ENCODE measurements at regions not wholly inside any gene's neighbourhood (a gene's known extent, or its start where the extent isn't known, plus 50 kb on each side); places are given as distances from the start of the nearest gene placed in this dataset.

DNA sequence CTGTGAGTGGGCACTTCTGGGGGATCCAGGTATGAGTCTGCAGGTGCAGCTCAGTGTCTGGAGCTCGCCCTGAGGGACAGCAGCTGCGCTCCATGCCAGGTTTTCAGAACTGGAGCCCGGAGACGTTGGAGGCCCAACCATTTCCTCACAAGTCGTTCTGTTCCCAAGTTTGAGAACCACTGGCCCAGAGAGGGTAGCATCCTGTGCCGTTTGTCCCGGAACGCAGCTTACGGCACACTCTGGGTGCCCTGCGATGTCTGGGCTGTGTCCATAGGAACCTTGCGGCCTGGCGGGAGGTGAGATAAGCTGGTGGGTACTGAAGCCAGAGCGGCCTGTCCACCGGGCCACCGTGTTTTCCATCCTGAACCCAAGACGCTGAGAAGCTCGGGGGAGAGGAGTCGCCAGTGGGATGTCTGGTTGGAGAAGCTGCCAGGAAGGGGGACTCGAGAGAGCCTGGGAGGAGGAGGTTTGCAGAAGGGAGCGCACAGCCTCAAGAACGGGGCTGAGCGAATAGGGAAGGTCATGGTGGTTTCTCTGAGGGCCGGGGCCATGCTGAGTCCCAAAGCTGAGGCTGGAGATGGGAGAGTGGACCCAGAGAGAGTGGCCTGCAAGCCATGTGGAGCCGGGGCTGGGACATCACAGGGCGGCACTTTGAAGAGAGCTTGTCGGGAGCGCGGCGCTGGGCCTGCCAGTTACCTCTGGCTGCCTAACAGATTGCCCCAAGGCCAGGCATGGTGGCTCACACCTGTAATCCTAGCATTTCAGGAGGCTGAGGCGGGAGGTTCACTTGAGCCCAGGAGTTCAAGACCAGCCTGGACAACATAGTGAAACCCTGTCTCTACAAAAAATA, 211.0 kb upstream of the GSE1 start:
- DNase-seq (ENCODE audit: low spot score), result no peak

DNA sequence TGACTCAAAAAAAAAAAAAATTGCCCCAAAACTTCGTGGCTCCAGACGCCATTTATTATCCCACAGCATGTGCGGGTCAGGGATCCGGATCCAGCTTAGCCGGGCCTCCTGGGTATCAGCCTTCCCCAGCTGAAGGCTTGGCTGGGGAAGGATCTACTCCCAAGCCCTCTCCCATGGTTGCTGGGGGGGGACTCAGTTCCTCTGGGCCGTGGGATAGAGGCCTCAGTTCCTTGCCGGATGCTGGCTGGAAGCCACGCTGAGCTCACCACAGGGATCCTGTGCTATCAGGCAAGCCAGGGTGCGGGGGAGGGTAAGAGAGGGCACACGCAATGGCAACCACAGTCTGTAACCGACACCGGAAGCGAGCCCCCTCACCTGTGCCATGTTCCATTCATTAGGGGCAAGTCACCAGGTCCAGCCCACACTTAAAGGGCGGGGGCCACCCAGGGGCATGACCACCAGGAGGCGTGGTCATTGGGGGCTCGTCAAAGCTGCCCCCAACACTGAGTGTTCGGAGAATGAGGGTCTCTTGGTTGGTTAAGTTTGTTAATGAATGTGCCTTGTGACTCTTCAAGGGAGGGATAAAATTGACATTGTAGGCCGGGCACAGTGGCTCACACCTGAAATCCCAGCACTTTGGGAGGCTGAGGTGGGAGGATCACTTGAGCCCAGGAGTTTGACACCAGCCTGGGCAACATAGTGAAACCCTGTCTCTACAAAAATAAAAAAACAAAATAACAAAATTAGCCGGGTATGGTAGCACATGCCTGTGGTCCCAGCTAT, 210.0 kb upstream of the GSE1 start:
- DNase-seq (ENCODE audit: low spot score), result no peak

DNA sequence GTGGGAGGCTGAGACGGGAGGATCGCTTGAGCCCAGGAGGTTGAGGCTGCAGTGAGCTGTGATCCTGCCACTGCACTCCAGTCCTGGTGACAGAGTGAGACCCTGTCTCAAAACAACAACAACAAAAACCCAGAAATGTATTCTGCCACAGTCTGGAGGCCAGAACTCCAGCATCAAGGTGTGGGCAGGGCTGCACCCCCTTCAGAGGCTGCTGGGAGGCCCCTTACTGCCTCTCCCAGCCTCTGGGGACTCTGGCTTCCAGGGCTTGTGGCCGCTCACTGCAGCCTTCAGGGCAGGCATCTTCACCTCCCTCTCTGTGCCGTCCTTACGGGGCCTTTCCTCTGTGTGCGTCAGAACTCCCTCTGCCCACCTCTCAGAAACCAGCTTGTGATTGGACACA, 209.4 kb upstream of the GSE1 start:
- no peak for DNase-seq (ENCODE audit: low spot score)

DNA sequence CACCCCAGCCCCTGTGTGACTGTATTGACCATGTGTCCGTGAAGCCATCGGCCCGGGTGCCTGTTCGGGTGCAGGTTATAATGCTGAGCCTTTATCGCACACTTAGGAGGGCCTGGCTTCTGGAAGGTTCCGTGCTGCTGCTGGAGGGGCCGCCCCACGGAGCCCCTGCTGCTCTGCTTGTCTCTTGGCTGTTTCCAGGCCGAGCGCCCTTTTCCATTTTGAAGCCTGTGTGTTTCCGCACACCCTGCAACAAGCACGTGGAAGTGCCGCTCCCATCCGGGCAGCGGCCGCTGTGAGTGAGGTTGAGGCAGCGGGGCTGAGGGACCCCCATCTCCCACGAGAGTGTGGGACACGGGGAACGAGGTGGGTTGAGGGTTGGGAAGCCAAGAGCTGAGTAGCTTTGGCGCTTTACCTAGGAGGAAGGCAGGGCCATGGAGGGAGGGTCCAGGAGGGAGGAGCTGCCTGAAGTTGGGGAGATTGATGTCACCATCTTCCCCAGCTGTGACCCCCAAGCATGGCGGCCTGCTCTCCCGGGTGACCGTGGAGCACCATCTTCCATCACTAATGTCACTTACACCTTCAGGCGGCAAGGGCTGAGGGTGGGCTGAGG, 200.1 kb upstream of the GSE1 start:
- DNase-seq (ENCODE audit: low spot score), result no peak

DNA sequence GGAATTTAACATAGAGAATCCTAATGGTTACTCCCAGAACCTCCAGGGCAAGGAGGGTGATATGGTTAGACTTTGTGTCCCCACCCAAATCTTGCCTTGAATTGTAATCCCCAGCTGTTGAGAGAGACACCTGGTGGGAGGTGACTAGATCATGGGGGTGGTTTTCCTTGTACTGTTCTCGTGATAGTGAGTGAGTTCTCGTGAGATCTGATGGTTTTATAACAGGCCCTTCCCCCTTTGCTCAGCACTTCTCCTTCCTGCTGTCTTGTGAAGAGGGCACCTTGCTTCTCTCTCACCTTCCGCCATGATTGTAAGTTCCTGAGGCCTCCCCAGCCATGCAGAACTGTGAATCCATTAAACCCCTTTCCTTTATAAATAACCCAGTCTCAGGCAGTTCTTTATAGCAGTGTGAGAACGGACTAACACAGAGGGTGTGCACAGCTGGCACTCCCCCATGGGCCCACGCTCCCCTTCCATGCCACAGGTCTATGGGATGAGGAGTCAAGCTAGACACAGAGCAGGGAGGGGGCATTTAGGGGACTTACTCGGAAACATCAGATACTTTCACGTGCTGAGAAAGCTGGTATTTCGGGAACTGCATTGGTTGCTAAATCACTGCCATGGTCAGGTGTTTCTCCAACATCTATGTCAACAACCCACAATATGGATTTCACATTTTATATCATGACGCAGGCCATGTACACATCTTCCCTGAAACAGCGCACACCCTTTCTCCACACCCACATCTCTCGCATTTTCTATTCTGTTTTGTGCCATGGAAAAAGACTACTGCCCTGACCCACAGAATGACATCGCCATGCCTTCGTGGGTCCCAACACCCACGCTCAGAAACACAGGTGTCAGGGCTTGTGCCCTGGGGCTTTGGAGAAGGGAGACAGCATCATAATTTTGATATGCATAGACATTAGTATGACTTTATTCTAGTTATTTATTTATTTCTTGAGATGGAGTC, 199.1 kb upstream of the GSE1 start:
- DNase-seq (ENCODE audit: low spot score), result no peak

DNA sequence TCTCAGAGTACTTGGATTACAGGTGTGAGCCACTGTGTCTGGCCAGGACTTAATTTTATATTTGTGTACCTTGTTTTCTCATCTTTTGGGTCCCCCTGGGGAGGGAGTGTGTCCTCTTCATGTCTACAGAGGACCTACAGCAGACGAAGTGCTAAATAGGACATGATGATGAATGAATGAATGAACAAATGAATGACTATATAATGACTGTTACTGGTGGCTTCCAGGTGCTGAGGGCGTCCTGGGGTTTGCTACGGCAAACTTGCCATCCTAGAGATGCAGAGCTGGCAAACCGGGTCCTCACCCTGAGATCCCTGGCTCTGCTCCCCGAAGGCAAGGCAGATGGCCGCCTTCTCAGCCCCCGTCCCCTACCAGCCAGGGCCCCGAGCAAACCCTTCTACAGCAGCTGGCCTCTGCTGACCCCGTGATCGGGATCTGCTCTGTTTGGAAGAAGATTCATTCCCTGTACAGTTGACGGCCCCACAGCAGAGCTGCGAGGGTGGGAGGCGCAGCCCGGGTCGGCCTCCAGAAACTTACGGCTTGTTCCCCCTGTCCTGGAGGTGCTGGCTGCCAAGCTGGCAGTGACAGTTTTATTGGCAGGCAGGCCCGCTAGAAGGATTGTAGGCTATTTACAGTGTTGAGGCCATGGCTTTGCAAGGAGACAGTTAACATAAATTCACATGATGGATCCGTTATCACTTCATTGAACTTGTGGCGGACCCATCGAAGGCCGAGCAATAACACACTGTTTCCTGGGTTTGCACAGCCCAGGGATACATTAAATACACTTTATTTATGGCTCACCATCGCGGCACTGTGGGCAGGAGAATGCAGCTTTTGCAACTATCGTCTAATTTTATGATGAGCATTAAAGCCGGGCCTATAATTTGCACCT, 197.7 kb upstream of the GSE1 start:
- DNase-seq (ENCODE audit: low spot score), result no peak

DNA sequence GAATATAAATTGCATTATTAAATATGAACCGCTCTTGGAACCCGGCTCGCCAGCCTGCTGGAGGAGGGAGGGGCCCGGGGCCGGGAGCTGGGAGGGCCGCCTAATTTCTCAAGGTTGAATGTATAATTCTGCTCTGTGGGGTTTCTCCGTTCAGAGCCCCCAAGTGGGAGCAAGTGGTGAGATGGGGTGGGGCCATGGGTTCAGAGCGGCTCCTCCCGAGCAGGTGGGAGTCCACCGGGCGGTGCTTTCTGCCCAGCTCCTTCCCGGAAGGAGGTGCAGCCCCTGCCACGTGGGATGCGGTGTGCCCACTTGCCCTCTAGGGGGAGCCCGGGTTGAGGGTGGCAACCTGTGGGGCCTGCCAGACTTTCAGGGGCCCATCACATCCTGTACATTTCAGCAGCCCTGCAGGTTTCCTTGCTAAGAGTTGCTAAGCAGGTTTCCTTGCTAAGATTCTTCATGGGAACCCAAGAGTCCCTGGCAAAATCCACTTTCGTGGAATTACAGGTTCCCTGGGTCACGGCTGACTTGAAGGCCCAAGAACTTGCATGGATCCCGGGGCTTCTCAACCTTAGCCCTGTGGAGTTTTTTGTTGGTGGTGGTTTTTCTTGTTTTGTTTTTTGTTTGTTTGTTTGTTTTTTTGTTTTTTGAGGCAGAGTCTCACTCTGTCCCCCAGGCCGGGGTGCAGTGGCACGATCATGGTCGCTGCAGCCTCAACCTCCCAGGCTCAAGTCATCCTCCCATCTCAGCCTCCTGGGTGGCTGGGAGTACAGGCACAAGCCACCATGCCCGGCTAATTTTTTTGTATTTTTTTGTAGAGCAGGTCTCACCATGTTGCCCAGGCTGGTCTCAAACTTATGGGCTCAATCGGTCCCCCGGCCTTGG, 196.7 kb upstream of the GSE1 start:
- peak; percentile 71 for DNase-seq (ENCODE audit: low spot score)

DNA sequence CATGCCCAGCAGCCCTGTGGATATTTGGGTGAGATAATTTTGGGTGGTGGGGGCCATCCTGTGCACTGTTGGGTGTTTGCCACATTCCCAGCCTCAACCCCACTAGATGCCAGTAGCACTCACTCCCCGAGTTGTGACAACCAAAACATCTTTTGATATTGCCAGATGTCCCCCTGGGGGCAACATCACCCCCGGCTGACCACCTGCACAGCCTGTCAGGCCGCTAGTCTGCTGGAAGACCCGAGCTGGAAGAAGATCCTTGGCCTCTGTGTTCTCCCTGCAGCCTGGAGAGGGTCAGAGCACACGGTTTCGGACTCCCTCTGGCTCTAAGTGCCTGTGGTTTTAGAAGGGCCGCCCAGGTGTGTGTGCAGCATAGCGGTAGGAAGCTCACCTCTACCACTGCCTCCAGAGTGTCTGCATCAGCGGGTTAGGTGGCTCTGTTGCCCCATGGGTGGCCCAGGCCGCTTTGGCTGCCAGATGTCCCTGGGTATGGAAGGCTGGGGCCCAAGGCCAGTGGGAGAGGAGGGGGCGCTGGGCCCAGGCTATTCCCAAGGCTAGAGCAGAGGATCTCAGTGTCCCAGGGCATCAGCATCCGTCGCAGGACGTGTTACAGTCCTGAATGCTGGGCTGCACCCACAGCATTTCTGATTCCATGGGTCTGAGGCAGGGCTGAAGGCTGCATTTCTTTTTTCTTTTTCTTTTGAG, 195.8 kb upstream of the GSE1 start:
- no peak for DNase-seq (ENCODE audit: low spot score)

DNA sequence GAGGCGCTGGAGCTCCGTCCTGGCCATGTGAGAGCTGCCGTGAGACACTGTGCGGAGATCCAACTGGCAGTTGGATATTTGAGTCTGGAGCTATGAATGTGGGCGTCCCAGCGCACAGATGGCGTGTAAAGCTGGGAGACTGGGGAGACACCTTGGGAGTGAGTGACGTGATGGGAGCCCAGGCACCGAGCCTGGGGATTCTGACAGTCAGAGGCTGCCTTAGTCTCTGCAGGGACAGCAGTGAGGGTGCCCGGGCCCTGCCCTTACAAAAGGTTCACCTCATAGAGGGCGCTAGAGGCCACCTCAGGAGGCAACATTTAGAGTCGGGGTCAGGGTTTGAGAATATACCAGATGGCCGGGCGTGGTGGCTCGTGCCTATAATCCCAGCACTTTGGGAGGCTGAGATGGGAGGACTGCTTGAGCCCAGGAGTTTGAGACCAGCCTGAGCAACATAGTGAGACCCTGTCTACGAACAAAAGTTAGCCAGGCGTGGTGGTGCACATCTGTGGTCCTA, 194.1 kb upstream of the GSE1 start:
- DNase-seq (ENCODE audit: low spot score), result no peak

DNA sequence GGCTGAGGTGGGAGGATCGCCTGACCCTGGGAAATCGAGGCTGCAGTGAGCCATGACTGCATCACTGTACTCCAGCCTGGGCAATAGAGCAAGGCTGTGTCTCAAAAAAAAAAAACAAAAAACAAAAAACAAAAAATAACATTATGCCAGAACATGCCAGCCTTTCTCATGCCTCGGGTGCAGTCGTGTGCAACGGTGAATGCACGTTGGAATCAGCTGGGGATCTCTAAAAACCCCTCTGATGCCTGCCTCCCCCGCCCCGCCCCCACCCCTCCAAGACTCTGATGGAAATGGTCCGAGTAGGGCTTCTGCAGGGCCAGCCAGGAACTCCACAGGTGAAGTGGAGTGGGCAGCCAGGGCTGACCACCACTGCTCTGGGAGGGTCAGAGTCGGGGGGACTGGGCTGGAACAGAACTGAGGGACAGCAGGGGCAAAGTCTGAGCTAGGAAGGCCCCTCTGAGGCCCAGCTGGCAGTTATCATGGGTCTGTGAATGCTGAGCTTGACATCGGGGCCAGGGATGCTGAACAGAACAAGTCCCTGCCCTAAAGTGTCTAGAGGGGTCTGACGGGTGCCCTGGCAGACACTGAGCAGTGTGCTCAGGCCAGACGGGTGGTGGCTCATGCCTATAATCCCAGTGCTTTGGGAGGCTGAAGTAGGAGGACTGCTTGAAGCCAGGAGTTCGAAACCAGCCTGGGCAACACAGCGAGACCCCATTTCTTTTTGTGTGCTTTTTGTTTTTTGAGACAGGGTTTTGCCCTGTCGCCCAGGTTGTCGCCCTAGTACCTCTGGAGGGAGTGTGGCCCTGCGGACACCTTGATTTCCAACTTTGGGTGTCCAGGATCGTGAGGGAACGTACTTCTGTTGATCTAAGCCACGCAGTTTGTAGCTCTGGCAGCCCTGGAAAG, 193.4 kb upstream of the GSE1 start:
- DNase-seq (ENCODE audit: low spot score), result no peak

DNA sequence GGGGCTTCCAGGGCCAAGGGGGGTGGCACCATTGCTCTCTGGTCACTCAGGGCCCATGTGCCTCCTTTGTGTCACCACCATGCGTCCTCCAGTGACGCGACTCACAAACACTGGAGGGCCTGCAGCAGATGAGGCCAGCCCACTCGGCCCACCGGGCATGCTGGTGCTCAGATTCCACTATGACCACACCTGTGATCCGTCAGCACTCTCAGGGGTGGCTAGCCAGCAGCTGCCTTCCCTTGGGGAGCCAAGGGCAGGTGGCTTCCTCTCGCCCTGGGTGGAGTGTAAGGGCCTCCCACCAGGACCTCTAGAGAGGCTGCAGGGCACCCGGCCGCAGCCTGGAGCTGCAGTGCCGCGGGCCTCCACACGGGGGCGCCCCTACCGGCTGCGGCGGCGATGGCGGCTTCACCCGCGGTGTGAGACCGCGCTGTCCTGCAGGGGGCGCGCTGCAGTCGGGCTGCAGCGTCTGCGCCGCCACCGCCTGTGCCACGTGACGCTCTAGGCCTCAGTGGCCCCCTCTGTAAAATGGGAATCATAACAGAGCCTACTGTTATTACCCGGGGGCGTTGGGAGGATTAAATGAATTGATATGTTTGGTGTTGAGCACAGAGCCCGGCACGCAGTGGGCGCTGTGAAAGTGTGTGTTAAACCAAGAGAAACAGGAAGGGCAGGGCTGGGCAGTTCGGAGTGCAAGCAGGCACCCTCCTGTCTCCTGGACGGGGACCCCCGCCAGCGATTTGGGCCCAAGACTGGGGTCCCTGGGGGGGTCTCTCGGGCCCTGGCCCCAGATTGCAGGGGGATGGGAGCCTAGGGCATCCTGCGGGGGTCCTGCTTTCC, 192.4 kb upstream of the GSE1 start:
- peak; percentile 82 for DNase-seq (ENCODE audit: low spot score)

DNA sequence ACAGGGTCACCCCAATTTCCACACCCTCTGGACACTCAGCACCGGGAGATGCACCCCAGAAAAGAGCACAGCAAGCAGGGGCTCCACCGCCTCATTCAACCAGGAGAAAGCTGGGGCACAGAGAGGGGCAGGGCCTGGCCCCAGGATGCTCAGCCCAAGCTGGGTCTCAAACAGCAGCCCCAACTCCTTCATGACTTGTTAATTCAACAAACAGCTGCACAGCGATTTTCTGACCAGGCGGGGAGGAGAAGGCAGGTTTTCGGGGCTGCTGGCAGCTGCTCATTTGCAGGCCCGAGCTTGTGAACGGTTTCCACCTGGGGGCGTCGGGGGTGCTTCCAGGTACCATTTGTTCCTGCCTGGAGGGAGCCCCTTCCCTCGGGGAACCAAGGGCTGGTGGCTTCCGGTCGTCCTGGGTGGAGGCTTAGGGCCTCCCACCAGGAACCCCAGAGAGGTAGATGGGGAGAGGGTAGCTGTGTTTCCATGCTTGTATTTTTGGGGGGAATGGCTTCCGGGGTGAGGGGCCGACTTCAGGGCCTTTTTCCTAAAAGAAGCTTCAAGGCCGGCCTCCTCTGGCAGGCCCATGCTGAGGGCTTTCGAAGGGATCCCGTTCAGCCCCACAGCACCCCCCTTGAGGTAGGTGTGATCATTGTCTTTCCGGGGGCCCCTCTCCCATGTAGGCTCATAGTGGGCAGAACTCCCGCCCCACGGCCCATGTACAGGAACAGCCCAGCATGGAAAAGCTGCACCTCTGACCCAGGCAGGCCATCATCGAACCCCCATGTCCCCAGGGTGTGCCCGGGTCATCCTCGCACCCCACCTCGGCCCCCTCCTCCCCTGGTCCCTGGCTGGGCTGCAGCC, 191.6 kb upstream of the GSE1 start:
- DNase-seq (ENCODE audit: low spot score), result no peak

DNA sequence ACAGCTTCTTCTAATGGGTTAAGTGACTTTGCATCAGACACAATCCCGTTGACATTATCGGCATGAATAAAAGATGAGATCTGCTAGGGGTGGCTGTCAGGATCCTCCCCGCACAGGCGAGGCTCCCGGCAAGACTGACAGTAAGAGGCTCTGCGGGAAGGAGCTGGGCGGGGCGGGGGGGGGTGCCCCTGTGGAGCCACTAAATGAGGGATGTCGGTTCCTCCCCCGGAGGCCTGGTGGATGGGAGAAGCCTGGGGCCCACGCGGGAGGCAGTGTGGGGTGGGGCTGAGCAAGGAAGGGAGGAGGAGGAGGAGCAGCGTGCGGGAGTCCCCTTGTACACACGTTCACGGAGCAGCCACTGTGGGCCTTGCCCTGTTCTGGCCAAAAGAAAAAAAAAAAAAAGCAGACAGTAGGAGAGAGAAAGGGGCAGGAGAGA, 190.9 kb upstream of the GSE1 start:
- no peak for DNase-seq (ENCODE audit: low spot score)

DNA sequence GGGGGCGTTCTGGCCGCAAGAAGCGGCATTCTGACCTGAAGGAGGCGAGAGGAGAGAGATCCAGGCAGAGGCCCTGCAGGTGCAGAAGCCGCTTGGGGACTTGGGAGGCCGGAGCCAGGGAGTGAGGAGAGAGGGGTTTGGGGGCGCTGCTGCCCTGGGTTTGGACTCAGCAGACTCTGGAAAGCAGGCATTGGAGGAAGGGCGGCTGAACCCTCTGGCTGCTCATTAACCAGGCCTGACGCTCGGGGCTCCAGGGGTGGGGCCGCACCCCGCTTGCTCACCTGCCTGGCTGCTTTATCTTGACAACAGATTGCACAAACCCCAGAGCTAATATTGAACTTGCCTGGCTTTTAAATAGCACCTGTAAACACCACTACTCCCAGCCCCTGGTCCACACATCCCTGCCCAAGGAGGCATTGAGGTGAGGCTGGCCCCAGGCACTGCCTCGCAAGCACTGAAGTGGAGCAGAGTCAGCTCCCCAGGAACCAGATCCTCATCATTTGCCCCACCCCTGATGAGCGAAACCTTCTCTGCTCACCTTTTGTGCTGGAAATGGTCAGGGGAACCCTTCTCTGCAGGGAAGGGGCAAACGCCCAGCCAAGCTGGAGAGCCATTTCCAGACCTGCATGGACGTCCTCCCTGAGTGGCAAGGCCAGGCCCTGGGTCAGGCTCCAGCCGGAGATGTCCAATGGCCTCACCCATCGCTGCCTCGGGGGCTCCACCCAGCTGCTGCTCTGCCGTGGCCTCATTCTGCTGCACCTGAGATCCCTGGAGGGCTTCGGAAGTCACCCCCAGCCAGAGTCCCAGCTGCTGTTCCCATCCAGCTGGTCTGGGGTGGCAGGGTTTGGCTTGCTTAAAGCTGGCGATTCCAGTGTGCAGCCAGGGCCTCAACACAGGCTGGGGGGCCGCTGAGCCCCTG, 190.2 kb upstream of the GSE1 start:
- no peak for DNase-seq (ENCODE audit: low spot score)

DNA sequence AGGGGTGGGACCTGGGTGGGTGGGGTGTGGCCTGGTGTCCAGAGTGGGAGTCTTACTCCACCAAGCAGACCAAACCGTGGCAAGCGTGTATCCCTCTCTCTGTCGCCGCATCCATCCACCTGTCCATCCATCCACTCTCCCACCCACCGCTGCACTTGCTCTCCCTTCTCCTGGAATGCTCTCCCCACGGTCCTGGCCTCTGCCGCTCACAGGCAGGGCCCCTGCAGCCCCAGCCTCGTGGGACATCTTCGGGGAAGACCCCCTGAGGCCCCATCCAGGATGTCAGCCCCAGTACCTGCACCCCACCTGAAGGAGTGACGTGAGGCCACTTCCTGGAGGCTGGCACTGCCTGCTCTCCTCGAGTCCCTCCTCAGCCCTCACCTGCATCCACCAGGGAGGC, 189.5 kb upstream of the GSE1 start:
- no peak for DNase-seq (ENCODE audit: low spot score)

Data from hematopoietic multipotent progenitor cell treated with erythropoietin and hydrocortisone succinate and interleukin-3 and kit ligand, for 17 days (in vitro differentiated cells).